WTC11 (cell line): ENCODE measurements at regions not wholly inside any gene's neighbourhood (a gene's known extent, or its start where the extent isn't known, plus 50 kb on each side); places are given as distances from the start of the nearest gene placed in this dataset.

Source experiments
- ATAC-seq: fragments of 200-7000 bp; cut with Tn5 transposase; 2 replicates; pipeline ENCODE4 v1.10.0; 2021; ENCODE audit warnings: mild to moderate bottlenecking, moderate library complexity
- CTCF ChIA-PET: fragments of 300-600 bp; sonication (Branson Sonifier 250); formaldehyde crosslinking; loops from one replicate; lab custom pipeline; 2021; ENCODE audit warnings: antibody characterized with exemption; lab: Charles Lee
- POLR2A ChIA-PET: fragments of 350-600 bp; sonication (Branson Sonifier 250); formaldehyde crosslinking; loops from one replicate; lab custom pipeline; 2021; ENCODE audit warnings: antibody characterized with exemption; lab: Charles Lee
- DNase-seq: peaks from one replicate; pipeline ENCODE4 v3.0.0; 2021; ENCODE audit warnings: low spot score
- H3K27ac Mint-ChIP-seq: 2 replicates; pipeline ENCODE4 v1.8.0; 2021; ENCODE audit warnings: mixed read lengths
- H3K27me3 Mint-ChIP-seq: 2 replicates; pipeline ENCODE4 v1.8.0; 2021; ENCODE audit warnings: low read depth, mild to moderate bottlenecking, moderate library complexity, mixed read lengths
- H3K36me3 Mint-ChIP-seq: 2 replicates; pipeline ENCODE4 v1.8.0; 2021; ENCODE audit warnings: mixed read lengths
- H3K4me1 Mint-ChIP-seq: 2 replicates; pipeline ENCODE4 v1.8.0; 2022; ENCODE audit warnings: mixed read lengths
- H3K4me3 Mint-ChIP-seq: 2 replicates; pipeline ENCODE4 v1.8.0; 2021; ENCODE audit warnings: mild to moderate bottlenecking, moderate library complexity, mixed read lengths
- H3K9me3 Mint-ChIP-seq: 2 replicates; pipeline ENCODE4 v1.8.0; 2021; ENCODE audit warnings: mixed read lengths
- ARID4B ChIP-seq: sonication (generic); formaldehyde crosslinking; IDR thresholded peaks from 2 replicates; pipeline ENCODE4 v1.8.0; 2023; ENCODE audit warnings: missing genetic modification reagents, mild to moderate bottlenecking, borderline replicate concordance
- ELF4 ChIP-seq: sonication (generic); formaldehyde crosslinking; IDR thresholded peaks from 2 replicates; pipeline ENCODE4 v1.8.1; 2022; ENCODE audit warnings: low read depth, mild to moderate bottlenecking, moderate library complexity, missing genetic modification reagents
- FOXK1 ChIP-seq: sonication (generic); formaldehyde crosslinking; IDR thresholded peaks from 2 replicates; pipeline ENCODE4 v1.8.0; 2022; ENCODE audit warnings: mild to moderate bottlenecking, moderate library complexity, missing genetic modification reagents
- FOXP4 ChIP-seq: sonication (generic); formaldehyde crosslinking; IDR thresholded peaks from 2 replicates; pipeline ENCODE4 v1.8.0; 2022; ENCODE audit warnings: mild to moderate bottlenecking, missing genetic modification reagents
- GABPB1 ChIP-seq: sonication (generic); formaldehyde crosslinking; IDR thresholded peaks from 2 replicates; pipeline ENCODE4 v1.8.1; 2023; ENCODE audit warnings: mild to moderate bottlenecking, missing genetic modification reagents
- GTF2I ChIP-seq: fragments of 250-450 bp; sonication (Bioruptor Pico); conservative IDR thresholded peaks from 2 replicates; pipeline ENCODE4 v1.4.0; 2021; ENCODE audit warnings: mild to moderate bottlenecking
- HMGXB4 ChIP-seq: sonication (generic); formaldehyde crosslinking; IDR thresholded peaks from 2 replicates; pipeline ENCODE4 v1.8.1; 2023; ENCODE audit warnings: mild to moderate bottlenecking, moderate library complexity, missing genetic modification reagents
- IRF1 ChIP-seq: sonication (generic); formaldehyde crosslinking; IDR thresholded peaks from 2 replicates; pipeline ENCODE4 v1.8.0; 2023; ENCODE audit warnings: missing genetic modification reagents
- KAT7 ChIP-seq: sonication (generic); formaldehyde crosslinking; IDR thresholded peaks from 2 replicates; pipeline ENCODE4 v1.8.1; 2023; ENCODE audit warnings: missing genetic modification reagents, mild to moderate bottlenecking, borderline replicate concordance
- MYBL2 ChIP-seq: sonication (generic); formaldehyde crosslinking; IDR thresholded peaks from 2 replicates; pipeline ENCODE4 v1.8.1; 2023; ENCODE audit warnings: mild to moderate bottlenecking, moderate library complexity, missing genetic modification reagents
- NFYB ChIP-seq: sonication (generic); formaldehyde crosslinking; conservative IDR thresholded peaks from 2 replicates; pipeline ENCODE4 v1.8.0; 2022; ENCODE audit warnings: low read depth, missing genetic modification reagents
- NR3C1 ChIP-seq: sonication (generic); formaldehyde crosslinking; conservative IDR thresholded peaks from 2 replicates; pipeline ENCODE4 v1.8.1; 2023; ENCODE audit warnings: low read depth, mild to moderate bottlenecking, missing genetic modification reagents
- SMAD4 ChIP-seq: sonication (generic); formaldehyde crosslinking; IDR thresholded peaks from 2 replicates; pipeline ENCODE4 v1.8.0; 2022; ENCODE audit warnings: mild to moderate bottlenecking, missing genetic modification reagents
- SOX15 ChIP-seq: fragments of 250-450 bp; sonication (Bioruptor Pico); IDR thresholded peaks from 2 replicates; pipeline ENCODE4 v1.9.0; 2021; ENCODE audit warnings: mild to moderate bottlenecking
- USF1 ChIP-seq: sonication (generic); formaldehyde crosslinking; IDR thresholded peaks from 2 replicates; pipeline ENCODE4 v1.8.0; 2022; ENCODE audit warnings: mild to moderate bottlenecking, missing genetic modification reagents
- ZMAT4 ChIP-seq: fragments of 250-450 bp; sonication (Bioruptor Pico); IDR thresholded peaks from 2 replicates; pipeline ENCODE4 v1.9.0; 2021; ENCODE audit warnings: mild to moderate bottlenecking
- ZNF121 ChIP-seq: sonication (generic); formaldehyde crosslinking; IDR thresholded peaks from 2 replicates; pipeline ENCODE4 v1.8.0; 2023; ENCODE audit warnings: missing genetic modification reagents
- ZNF232 ChIP-seq: sonication (generic); formaldehyde crosslinking; IDR thresholded peaks from 2 replicates; pipeline ENCODE4 v1.8.0; 2022; ENCODE audit warnings: mild to moderate bottlenecking, missing genetic modification reagents
- ZNF317 ChIP-seq: sonication (generic); formaldehyde crosslinking; IDR thresholded peaks from 2 replicates; pipeline ENCODE4 v1.8.1; 2023; ENCODE audit warnings: low read depth, mild to moderate bottlenecking, moderate library complexity, missing genetic modification reagents, borderline replicate concordance
- ZNF512 ChIP-seq: sonication (generic); formaldehyde crosslinking; IDR thresholded peaks from 2 replicates; pipeline ENCODE4 v1.8.1; 2022; ENCODE audit warnings: missing genetic modification reagents, borderline replicate concordance
- ZNF671 ChIP-seq: fragments of 250-450 bp; sonication (Bioruptor Pico); IDR thresholded peaks from 2 replicates; pipeline ENCODE4 v1.8.0; 2021; ENCODE audit warnings: mild to moderate bottlenecking
- ZSCAN18 ChIP-seq: fragments of 250-450 bp; sonication (Bioruptor Pico); IDR thresholded peaks from 2 replicates; pipeline ENCODE4 v2.1.2; 2022; ENCODE audit warnings: mild to moderate bottlenecking, moderate library complexity

GRCh38 chr17:33497623-33498022, 204.5 kb upstream of the ASIC2 start:
- ChIA-PET CTCF (no interaction called here), POLR2A (no interaction called here)
- ATAC-seq (no peak), DNase-seq (no peak)
- Mint-ChIP-seq H3K9me3 (no peaks in the 10 kb centered on the region), H3K4me1 (0 out of 2 replicates have a peak, but pooled peaks cover 2% of the 10 kb centered on the region), H3K27me3 (no peaks in the 10 kb centered on the region), H3K27ac (no peak overlapping the region), H3K36me3 (no peaks in the 10 kb centered on the region), H3K4me3 (no peak overlapping the region)
- TF ChIP-seq GABPB1 (CRISPR knock-in tag): no peak
- no peak for TF ChIP-seq MYBL2 (CRISPR knock-in tag)
- TF ChIP-seq NFYB (CRISPR knock-in tag): no peak
- TF ChIP-seq ZNF232 (CRISPR knock-in tag): no peak
- TF ChIP-seq IRF1 (CRISPR knock-in tag): no peak
- no peak for TF ChIP-seq GTF2I (CRISPR knock-in tag)
- no peak for TF ChIP-seq HMGXB4
- no peak for TF ChIP-seq ELF4 (CRISPR knock-in tag)
- no peak for TF ChIP-seq FOXK1 (CRISPR knock-in tag)
- TF ChIP-seq NR3C1 (CRISPR knock-in tag): no peak
- TF ChIP-seq ZNF121: no peak
- no peak for TF ChIP-seq ZNF317 (CRISPR knock-in tag)
- TF ChIP-seq ZNF671 (CRISPR knock-in tag): no peak
- no peak for TF ChIP-seq FOXP4 (CRISPR knock-in tag)
- no peak for TF ChIP-seq KAT7 (CRISPR knock-in tag)
- TF ChIP-seq SOX15 (CRISPR knock-in tag): no peak
- no peak for TF ChIP-seq ZMAT4 (CRISPR knock-in tag)

GRCh38 chr17:33498069-33498468, 205.0 kb upstream of the ASIC2 start:
- Mint-ChIP-seq H3K4me1 (0 out of 2 replicates have a peak, but pooled peaks cover 2% of the 10 kb centered on the region), H3K27ac (no peak overlapping the region; the same call in 1 of the 2 replicates), H3K4me3 (no peak overlapping the region), H3K27me3 (peaks cover 2% of the 10 kb centered on the region; the same call in 1 of the 2 replicates), H3K9me3 (no peaks in the 10 kb centered on the region), H3K36me3 (no peaks in the 10 kb centered on the region)
- no peak for ATAC-seq
- CTCF ChIA-PET: interaction anchor here (1.0 kb wide), 1 partner anchor 24 kb away, joined by 3 read pairs; no protein-coding TSS in a partner anchor
- no peak for DNase-seq
- POLR2A ChIA-PET: no interaction called here
- no peak for TF ChIP-seq ARID4B (CRISPR knock-in tag)
- TF ChIP-seq NR3C1 (CRISPR knock-in tag): no peak
- TF ChIP-seq USF1: no peak
- TF ChIP-seq ZNF512 (CRISPR knock-in tag): no peak
- no peak for TF ChIP-seq ZSCAN18 (CRISPR knock-in tag)
- no peak for TF ChIP-seq ZMAT4 (CRISPR knock-in tag)
- TF ChIP-seq ZNF671 (CRISPR knock-in tag): no peak
- no peak for TF ChIP-seq SMAD4
